Kidney epithelial cell (primary cell): ENCODE measurements at regions not wholly inside any gene's neighbourhood (a gene's known extent, or its start where the extent isn't known, plus 50 kb on each side); places are given as distances from the start of the nearest gene placed in this dataset.
"Not testable (repeated sequence)": the region's sequence is repeated elsewhere in the genome, so short reads cannot be mapped to it uniquely, and the experiment has no call there.

Experiments used
- DNase-seq: peaks from one replicate; pipeline ENCODE4 v3.0.0-alpha.2; 2010; ENCODE audit warnings: low read depth
- H3K27me3 ChIP-seq: 2 replicates; pipeline ENCODE4 v1.6.0; 2011; ENCODE audit warnings: low read length; ENCODE audit not compliant: control insufficient read depth, insufficient read depth
- H3K36me3 ChIP-seq: 2 replicates; pipeline ENCODE4 v1.5.1; 2011; ENCODE audit warnings: low read length; ENCODE audit not compliant: control insufficient read depth, insufficient read depth
- H3K4me3 ChIP-seq: 2 replicates; pipeline ENCODE4 v1.5.1; 2011; ENCODE audit warnings: low read depth, mild to moderate bottlenecking, control low read depth, low read length
- TF ChIP-seq, protein P1 (sequence below): IDR thresholded peaks from 2 replicates; pipeline ENCODE4 v1.5.1; 2011; ENCODE audit warnings: mild to moderate bottlenecking, moderate library complexity, low read length, control low read depth, inconsistent platforms; ENCODE audit not compliant: insufficient read depth, poor library complexity, severe bottlenecking

DNA sequence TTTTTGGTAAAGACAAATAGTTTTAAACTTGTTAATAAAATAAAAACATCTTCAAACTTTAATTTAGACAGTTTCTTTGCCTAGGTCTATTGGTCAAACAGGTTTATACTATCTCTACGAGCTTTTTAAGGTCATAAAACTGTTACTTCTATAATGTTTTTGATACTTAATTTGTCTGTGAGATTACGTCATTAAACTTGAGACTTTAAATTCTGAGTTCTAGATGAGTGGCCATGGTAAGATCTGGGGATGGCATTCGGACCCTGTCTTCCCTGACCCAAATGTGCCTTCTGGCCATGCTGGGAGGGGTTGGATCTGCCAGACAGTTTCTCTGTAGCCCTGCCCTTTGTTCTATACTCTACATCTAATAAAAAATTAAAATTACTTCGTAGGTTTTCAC lies 497.8 kb downstream of the TMEM135 start:
- H3K36me3 ChIP-seq = no peaks in the 10 kb centered on the region
- no peak overlapping the region for H3K4me3 ChIP-seq
- H3K27me3 ChIP-seq = no peaks in the 10 kb centered on the region
- no peak for DNase-seq
- TF ChIP-seq, protein P1, sequence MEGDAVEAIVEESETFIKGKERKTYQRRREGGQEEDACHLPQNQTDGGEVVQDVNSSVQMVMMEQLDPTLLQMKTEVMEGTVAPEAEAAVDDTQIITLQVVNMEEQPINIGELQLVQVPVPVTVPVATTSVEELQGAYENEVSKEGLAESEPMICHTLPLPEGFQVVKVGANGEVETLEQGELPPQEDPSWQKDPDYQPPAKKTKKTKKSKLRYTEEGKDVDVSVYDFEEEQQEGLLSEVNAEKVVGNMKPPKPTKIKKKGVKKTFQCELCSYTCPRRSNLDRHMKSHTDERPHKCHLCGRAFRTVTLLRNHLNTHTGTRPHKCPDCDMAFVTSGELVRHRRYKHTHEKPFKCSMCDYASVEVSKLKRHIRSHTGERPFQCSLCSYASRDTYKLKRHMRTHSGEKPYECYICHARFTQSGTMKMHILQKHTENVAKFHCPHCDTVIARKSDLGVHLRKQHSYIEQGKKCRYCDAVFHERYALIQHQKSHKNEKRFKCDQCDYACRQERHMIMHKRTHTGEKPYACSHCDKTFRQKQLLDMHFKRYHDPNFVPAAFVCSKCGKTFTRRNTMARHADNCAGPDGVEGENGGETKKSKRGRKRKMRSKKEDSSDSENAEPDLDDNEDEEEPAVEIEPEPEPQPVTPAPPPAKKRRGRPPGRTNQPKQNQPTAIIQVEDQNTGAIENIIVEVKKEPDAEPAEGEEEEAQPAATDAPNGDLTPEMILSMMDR = no peak

DNA sequence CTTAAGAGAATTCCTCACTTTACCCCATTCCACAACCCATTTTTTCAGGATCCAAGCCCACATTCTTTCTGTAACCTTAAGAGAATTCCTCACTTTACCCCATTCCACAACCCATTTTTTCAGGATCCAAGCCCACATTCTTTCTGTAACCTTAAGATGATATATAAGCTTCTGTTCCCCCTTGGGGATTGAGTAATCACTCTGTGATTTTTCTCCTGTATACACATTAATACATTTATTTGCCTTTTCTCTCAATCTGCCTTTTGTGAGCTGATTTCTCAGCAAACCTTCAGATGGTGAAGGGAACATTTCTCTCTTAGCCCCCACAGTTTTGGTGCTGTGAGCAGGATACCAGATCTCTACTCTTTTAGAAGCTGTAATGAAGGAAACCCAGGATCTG lies 494.1 kb downstream of the TMEM135 start:
- not testable (repeated sequence) for DNase-seq, H3K27me3 ChIP-seq

DNA sequence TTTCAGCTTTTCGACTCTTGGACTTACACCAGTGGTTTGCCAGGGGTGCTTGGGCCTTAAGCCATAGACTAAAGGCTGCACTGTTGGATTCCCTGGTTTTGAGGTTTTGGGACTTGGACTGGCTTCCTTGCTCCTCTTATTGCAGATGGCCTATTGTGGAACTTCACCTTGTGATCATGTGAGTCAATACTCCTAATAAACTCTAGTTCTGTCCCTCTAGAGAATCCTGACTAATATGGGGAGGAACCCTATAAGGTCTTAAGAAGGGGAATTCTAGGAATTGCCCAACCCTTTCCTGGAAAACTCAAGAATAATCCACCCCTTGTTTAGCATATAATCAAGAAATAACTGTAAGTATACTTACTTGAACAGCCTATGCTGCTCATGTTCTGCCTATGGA lies 491.8 kb downstream of the TMEM135 start:
- TF ChIP-seq, protein P1 = no peak
- Histone ChIP-seq H3K36me3 (no peaks in the 10 kb centered on the region), H3K27me3 (no peaks in the 10 kb centered on the region), H3K4me3 (no peak overlapping the region)
- DNase-seq = no peak

More for the DNA sequence above, 494.1 kb downstream of the TMEM135 start:
- H3K4me3 ChIP-seq, H3K36me3 ChIP-seq: not testable (repeated sequence)

DNA sequence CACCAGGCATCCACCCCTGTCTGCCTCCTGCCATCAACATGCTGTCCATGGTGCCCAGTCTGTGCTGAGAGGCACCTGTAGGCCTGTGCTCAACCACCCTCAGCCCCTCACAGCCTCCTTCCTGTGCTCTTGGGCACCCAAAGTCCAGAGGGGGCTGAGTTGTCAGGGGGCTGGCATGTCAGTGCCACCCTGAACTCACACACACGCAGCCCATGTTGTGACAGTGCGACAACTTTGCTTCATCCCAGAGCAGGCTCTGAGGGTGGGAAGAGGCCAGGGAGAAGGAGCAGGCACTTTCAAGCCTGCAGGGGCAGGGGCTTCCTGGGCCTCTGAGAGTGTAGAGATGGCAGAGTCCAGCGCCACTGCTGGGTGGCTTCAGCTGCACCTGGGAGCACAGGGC lies 491.0 kb downstream of the TMEM135 start:
- H3K36me3 ChIP-seq = no peaks in the 10 kb centered on the region
- no peak overlapping the region for H3K4me3 ChIP-seq
- no peak for DNase-seq
- H3K27me3 ChIP-seq = no peaks in the 10 kb centered on the region
- TF ChIP-seq, protein P1 = no peak

DNA sequence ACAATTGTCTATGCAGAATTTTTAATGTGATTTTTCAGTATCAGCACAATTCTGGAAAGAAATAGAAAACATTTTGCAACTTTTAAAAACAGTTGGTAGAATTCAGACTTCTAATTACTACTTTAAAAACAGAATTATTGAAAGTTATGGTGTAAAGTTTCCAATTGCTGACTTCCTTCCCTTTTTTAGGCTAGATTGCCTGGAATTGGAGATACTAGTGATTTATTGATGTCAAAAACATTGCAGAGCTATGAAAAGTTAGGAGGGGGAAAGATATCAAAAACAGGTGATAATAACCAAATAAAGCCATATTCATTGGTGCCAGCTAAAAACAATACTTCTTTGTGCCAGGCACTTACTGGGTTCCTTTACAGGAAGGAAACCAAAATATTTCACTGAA lies 485.5 kb downstream of the TMEM135 start:
- no peak for DNase-seq
- Histone ChIP-seq H3K27me3 (no peaks in the 10 kb centered on the region), H3K36me3 (no peaks in the 10 kb centered on the region), H3K4me3 (no peak overlapping the region)
- TF ChIP-seq, protein P1 = no peak

DNA sequence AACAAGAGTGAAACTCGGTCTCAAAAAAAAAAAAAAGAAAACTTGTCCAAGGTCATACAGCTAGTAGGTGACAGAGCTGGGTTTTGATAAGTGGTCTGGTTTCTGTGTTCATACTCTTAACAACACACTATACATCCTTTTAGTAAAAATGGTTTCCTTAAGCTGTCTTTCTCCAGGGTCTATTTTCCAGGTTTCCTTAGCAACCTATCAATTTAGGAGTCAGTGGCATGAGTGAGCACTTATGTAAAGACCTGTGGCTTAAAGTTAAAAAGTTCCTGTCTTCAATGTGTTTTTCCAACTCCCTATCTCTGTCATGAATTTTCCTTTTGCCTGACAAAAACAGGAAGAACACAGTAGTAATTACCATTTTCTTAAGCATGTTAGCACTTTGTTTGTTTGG lies 480.5 kb downstream of the TMEM135 start:
- Histone ChIP-seq H3K4me3 (no peak overlapping the region), H3K27me3 (no peaks in the 10 kb centered on the region), H3K36me3 (no peaks in the 10 kb centered on the region)
- DNase-seq = no peak
- TF ChIP-seq, protein P1 = no peak
